OCI-M2 (cell line): ENCODE measurements at regions not wholly inside any gene's neighbourhood (a gene's known extent, or its start where the extent isn't known, plus 50 kb on each side); places are given as distances from the start of the nearest gene placed in this dataset.

ENCODE experiments used
- DNase-seq: peaks from one replicate; lab custom pipeline; 2025; ENCODE audit not compliant: unreplicated experiment; lab: John Stamatoyannopoulos, UW

GRCh38 chr3:81289676-81290075, 471.8 kb downstream of the GBE1 start:
- DNase-seq, result no peak

- DNase-seq, result no peak
These were observed 481.7 kb downstream of the GBE1 start for GRCh38 chr3:81279481-81280379.

- DNase-seq, result no peak
These were observed 483.6 kb downstream of the GBE1 start for GRCh38 chr3:81277853-81278252.

- DNase-seq, result no peak
These were observed 486.8 kb downstream of the GBE1 start for GRCh38 chr3:81274671-81275070.

- no peak for DNase-seq
These were observed 490.7 kb downstream of the GBE1 start for GRCh38 chr3:81270603-81271379.

- DNase-seq, result no peak
These were observed 492.9 kb downstream of the GBE1 start for GRCh38 chr3:81268526-81268925.

GRCh38 chr3:81261996-81262395, 499.4 kb downstream of the GBE1 start:
- no peak for DNase-seq

- DNase-seq, result no peak
These were observed 506.0 kb downstream of the GBE1 start for GRCh38 chr3:81255463-81255862.

- DNase-seq, result no peak
These were observed 510.3 kb downstream of the GBE1 start for GRCh38 chr3:81251096-81251495.

- DNase-seq, result no peak
These were observed 511.9 kb downstream of the GBE1 start for GRCh38 chr3:81249540-81250029.

- DNase-seq, result no peak
These were observed 515.9 kb downstream of the GBE1 start for GRCh38 chr3:81245501-81245900.

- no peak for DNase-seq
These were observed 516.4 kb downstream of the GBE1 start for GRCh38 chr3:81245043-81245442.

GRCh38 chr3:81244231-81244630, 517.2 kb downstream of the GBE1 start:
- DNase-seq, result no peak

- DNase-seq, result no peak
These were observed 518.6 kb downstream of the GBE1 start for GRCh38 chr3:81242871-81243270.

GRCh38 chr3:81237181-81237580, 524.3 kb downstream of the GBE1 start:
- no peak for DNase-seq

- no peak for DNase-seq
These were observed 543.4 kb downstream of the GBE1 start for GRCh38 chr3:81218023-81218422.

- DNase-seq, result no peak
These were observed 544.3 kb downstream of the GBE1 start for GRCh38 chr3:81217101-81217500.

GRCh38 chr3:81216192-81216591, 545.3 kb downstream of the GBE1 start:
- DNase-seq, result no peak

- DNase-seq, result no peak
These were observed 546.8 kb downstream of the GBE1 start for GRCh38 chr3:81214631-81215030.

- DNase-seq, result no peak
These were observed 561.9 kb downstream of the GBE1 start for GRCh38 chr3:81199587-81199986.

GRCh38 chr3:81198756-81199155, 562.7 kb downstream of the GBE1 start:
- DNase-seq, result no peak

GRCh38 chr3:81198216-81198615, 563.2 kb downstream of the GBE1 start:
- DNase-seq, result no peak
